ENCODE measurements at regions not wholly inside any gene's neighbourhood (a gene's known extent, or its start where the extent isn't known, plus 50 kb on each side); places are given as distances from the start of the nearest gene placed in this dataset.

DNA sequence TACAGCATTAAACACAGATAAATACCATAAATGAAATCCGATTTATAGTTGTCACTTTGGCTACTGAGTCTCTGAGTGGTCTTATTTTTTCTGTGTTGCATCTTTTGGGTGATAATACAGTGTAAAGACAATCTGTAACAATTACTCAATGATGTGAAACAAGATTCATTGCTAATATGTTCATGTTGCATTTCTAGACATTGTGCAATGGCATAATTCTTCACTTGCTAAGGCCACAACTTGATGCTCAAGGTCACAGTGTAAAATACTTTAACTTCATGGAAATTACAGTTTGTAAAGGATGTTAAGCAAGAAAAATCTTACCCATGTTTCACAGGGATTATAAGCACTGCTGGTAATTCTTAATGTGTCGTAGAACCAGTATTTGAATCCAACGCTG lies 74.9 kb upstream of the SMLR1 start:
- Histone ChIP-seq H3K27me3 (ENCODE audit: control insufficient read depth in 2 of 2, insufficient read depth in 2 of 2, low read length in 2 of 2) (no peaks in the 10 kb centered on the region), H3K9ac (ENCODE audit: insufficient read depth in 1 of 2, low read depth in 2 of 2, low read length in 2 of 2) (no peak overlapping the region), H3K4me1 (replicated peaks in 1 of 2; ENCODE audit: control insufficient read depth in 2 of 2, insufficient read depth in 2 of 2, low read length in 2 of 2) (no peaks in the 10 kb centered on the region), H3K9me3 (replicated peaks; ENCODE audit: control insufficient read depth, insufficient read depth, low read depth, low read length) (no peaks in the 10 kb centered on the region), H3K9me1 (ENCODE audit: control insufficient read depth, insufficient read depth, low read length) (no peaks in the 10 kb centered on the region), H3K27ac (ENCODE audit: extremely low read depth, low read depth, low read length) (no peak overlapping the region), H2AFZ (ENCODE audit: low read depth, low read length) (no peak overlapping the region), H3K4me2 (ENCODE audit: insufficient read depth, low read length) (no peak overlapping the region), H3K4me3 (no peak overlapping the region), H4K20me1 (replicated peaks; ENCODE audit: control insufficient read depth, insufficient read depth, low read length) (no peaks in the 10 kb centered on the region), H3K79me2 (ENCODE audit: control insufficient read depth, insufficient read depth, low read length) (no peaks in the 10 kb centered on the region), H3K36me3 (ENCODE audit: control insufficient read depth, insufficient read depth, low read length) (no peaks in the 10 kb centered on the region)
- 0% methylated on average over 3 of the region's 3 CpGs for WGBS (ENCODE audit: insufficient coverage, low coverage, missing lambda C conversion rate)
- FAIRE-seq: no peak
- ChIA-PET POLR2A (no interaction called here), CTCF (ENCODE audit: low intra/inter-chr PET ratio) (no interaction called here)
- intact Hi-C loops (cut with micrococcal nuclease) (no loop called here), in situ Hi-C loops (cut with MboI) (no loop called here)
- ATAC-seq: no peak
- DNase-seq (ENCODE audit: extremely low read depth in 1 of 4, low spot score in 3 of 4): no peak
- no peak for TF ChIP-seq SRSF3 (IDR thresholded peaks at IDR 0.05; ENCODE audit: insufficient read depth, low read length)
- TF ChIP-seq, protein P1, sequence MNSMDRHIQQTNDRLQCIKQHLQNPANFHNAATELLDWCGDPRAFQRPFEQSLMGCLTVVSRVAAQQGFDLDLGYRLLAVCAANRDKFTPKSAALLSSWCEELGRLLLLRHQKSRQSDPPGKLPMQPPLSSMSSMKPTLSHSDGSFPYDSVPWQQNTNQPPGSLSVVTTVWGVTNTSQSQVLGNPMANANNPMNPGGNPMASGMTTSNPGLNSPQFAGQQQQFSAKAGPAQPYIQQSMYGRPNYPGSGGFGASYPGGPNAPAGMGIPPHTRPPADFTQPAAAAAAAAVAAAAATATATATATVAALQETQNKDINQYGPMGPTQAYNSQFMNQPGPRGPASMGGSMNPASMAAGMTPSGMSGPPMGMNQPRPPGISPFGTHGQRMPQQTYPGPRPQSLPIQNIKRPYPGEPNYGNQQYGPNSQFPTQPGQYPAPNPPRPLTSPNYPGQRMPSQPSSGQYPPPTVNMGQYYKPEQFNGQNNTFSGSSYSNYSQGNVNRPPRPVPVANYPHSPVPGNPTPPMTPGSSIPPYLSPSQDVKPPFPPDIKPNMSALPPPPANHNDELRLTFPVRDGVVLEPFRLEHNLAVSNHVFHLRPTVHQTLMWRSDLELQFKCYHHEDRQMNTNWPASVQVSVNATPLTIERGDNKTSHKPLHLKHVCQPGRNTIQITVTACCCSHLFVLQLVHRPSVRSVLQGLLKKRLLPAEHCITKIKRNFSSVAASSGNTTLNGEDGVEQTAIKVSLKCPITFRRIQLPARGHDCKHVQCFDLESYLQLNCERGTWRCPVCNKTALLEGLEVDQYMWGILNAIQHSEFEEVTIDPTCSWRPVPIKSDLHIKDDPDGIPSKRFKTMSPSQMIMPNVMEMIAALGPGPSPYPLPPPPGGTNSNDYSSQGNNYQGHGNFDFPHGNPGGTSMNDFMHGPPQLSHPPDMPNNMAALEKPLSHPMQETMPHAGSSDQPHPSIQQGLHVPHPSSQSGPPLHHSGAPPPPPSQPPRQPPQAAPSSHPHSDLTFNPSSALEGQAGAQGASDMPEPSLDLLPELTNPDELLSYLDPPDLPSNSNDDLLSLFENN (IDR thresholded peaks at IDR 0.05; ENCODE audit: low read depth in 2 of 2, low read length in 2 of 2): no peak
- BruUV-seq (replicated peaks): no TSS peak
